Lower leg skin (tissue), 3 donors: ENCODE measurements at regions not wholly inside any gene's neighbourhood (a gene's known extent, or its start where the extent isn't known, plus 50 kb on each side); places are given as distances from the start of the nearest gene placed in this dataset.

Source experiments
- POLR2A ChIP-seq, 2 donors: fragments of 450-650 bp; IDR thresholded peaks; one replicate each; pipeline ENCODE4 v1.6.1; 2016 to 2017; ENCODE audit warnings: antibody characterized with exemption in 2 of 2, mild to moderate bottlenecking in 1 of 2, moderate library complexity in 1 of 2
- TF ChIP-seq, protein P1 (sequence below), 3 donors: fragments of 450-650 bp; IDR thresholded peaks; one replicate each; pipeline ENCODE4 v1.5.1; 2016; ENCODE audit warnings: antibody characterized with exemption in 3 of 3, mild to moderate bottlenecking in 3 of 3, moderate library complexity in 2 of 3

DNA sequence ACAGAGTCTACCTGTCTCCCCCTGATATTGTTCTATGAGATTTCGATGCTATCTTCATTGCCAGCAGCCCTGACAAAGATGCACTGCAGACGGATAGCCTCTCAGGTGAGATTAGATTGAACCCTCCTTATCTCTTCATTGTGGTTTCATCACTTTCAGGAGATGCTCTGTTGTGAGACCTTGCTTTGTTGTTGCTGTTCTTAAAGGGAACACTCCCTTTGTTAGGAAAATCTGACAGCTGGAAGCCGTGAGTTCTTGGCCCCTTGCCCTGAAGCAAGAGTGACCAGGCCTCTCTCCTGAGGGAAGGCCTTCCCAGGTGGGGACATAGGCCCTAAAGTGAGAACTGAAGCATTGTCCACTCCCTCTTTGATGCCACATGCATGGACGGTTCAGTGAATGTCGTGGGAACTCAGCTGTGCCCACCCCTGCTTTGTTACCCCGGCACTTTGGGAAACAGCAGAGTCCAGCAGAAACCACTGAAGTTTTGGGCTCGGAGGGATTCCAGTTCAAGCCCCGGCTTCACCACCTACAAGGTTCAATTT, 976.1 kb downstream of the TBC1D22A start:
- TF ChIP-seq, protein P1, sequence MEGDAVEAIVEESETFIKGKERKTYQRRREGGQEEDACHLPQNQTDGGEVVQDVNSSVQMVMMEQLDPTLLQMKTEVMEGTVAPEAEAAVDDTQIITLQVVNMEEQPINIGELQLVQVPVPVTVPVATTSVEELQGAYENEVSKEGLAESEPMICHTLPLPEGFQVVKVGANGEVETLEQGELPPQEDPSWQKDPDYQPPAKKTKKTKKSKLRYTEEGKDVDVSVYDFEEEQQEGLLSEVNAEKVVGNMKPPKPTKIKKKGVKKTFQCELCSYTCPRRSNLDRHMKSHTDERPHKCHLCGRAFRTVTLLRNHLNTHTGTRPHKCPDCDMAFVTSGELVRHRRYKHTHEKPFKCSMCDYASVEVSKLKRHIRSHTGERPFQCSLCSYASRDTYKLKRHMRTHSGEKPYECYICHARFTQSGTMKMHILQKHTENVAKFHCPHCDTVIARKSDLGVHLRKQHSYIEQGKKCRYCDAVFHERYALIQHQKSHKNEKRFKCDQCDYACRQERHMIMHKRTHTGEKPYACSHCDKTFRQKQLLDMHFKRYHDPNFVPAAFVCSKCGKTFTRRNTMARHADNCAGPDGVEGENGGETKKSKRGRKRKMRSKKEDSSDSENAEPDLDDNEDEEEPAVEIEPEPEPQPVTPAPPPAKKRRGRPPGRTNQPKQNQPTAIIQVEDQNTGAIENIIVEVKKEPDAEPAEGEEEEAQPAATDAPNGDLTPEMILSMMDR (IDR thresholded peaks at IDR 0.05), result no peak
- no peak for TF ChIP-seq POLR2A (IDR thresholded peaks at IDR 0.05)
